Left colon (tissue), 2 donors: ENCODE measurements at regions not wholly inside any gene's neighbourhood (a gene's known extent, or its start where the extent isn't known, plus 50 kb on each side); places are given as distances from the start of the nearest gene placed in this dataset.
A peak's percentile ranks its signal among the peaks of the same experiment; 100 is the strongest.

Experiments used
- ATAC-seq: fragments of 200-7000 bp; cut with Tn5 transposase; one replicate; pipeline ENCODE4 v1.9.1; 2020; ENCODE audit warnings: mild to moderate bottlenecking, moderate library complexity
- DNase-seq, 2 donors: peaks; one replicate each; pipeline ENCODE4 v3.0.0-alpha.2; 2020
- intact Hi-C, 2 donors: fragments of 100-400 bp; cut with DNase I in 1 of 2; cut with micrococcal nuclease in 1 of 2; formaldehyde crosslinking; loops; one replicate each; pipeline versions ENCODE4 v1.11.2 to v1.14.0; 2022; cut with DNase I, micrococcal nuclease
- donor health status: DM: no; HTN: no; CAD: no.
- donor health status: DM: yes; HTN: yes; CAD: no.

GRCh38 chr14:34228650-34228976, 233.4 kb downstream of the SPTSSA start:
- DNase-seq = peak in 1 of 2 donors; percentile 36
- intact Hi-C loops = no loop called here
- peak; percentile 62 for ATAC-seq

DNA sequence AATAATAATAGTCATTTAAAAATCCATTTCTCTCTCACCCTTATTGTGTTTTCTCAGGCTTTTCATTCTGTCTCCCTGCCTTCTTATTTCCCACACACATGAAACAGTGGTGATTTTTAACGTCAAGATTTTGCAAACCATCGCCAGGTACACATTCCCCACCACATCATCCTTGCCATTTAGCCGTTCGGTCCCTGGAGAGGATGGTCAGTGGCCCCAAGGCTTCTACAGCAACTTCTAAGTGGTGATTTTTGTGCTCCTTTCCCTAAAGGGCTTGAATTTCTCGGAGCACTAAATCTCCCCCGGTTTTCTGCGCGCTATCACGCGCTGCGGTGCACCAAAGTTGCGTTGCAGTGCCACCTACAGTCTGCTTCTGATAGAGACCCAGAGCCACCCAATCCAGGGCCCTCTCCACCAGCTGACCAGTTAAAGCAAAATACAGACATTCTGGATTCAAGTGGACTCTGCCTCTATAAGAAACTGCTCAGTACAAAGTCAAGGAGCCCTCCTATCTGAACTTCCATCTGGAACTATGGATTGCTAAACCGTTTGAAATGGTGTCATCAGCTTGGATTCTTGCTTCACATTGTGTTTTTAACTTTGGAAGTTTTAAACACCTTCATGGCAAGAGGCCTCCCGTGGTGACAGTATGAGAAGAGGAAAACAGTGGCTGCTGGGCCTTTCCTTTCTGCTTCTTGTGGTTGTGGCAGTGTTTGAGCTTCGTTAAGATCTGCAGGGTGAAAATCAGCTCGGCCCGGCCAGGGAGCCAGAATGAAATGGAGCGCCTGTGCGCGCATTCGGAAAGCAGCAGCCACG, 234.0 kb downstream of the SPTSSA start:
- DNase-seq = peak; percentile 61 to 78
- peak; percentile 80 for ATAC-seq
- intact Hi-C loops = no loop called here

- no peak for DNase-seq
- no peak for ATAC-seq
- intact Hi-C loops = no loop called here
Observed at GRCh38 chr14:34224221-34224620, 237.8 kb downstream of the SPTSSA start.

- intact Hi-C loops = no loop called here
- no peak for DNase-seq
- no peak for ATAC-seq
Observed at GRCh38 chr14:34223373-34224148, 238.5 kb downstream of the SPTSSA start.

DNA sequence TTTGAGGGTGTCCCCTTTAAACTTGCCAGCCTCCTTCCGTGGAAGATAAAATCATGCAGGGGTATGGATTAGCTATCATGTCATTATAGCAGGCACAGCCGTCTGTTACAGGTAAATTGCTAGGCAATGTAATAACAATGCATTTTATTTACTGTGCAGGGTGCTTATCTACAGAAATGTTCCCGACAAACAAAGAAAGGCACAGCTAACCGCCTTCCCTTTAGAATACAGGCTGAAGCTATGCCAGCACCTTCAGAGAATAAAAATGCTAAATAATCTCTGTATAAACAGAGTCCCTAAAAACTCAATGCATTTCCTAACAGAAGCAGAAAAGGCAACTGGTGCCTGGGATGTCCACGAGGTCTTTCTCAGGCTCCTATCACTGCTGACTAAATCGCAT, 239.2 kb downstream of the SPTSSA start:
- intact Hi-C loops = no loop called here
- ATAC-seq (peak; percentile 74), DNase-seq (no peak)

GRCh38 chr14:34222122-34222521, 239.9 kb downstream of the SPTSSA start:
- DNase-seq = no peak
- intact Hi-C loops = no loop called here

GRCh38 chr14:34220921-34221320, 241.1 kb downstream of the SPTSSA start:
- intact Hi-C loops = no loop called here
- no peak for ATAC-seq
- no peak for DNase-seq

More at GRCh38 chr14:34222122-34222521, 239.9 kb downstream of the SPTSSA start:
- ATAC-seq = peak; percentile 42

GRCh38 chr14:34220378-34220706, 241.7 kb downstream of the SPTSSA start:
- intact Hi-C loops = no loop called here
- ATAC-seq (peak; percentile 75), DNase-seq (no peak)

GRCh38 chr14:34219661-34220377, 242.2 kb downstream of the SPTSSA start:
- intact Hi-C loops = no loop called here
- ATAC-seq = no peak

GRCh38 chr14:34218881-34219280, 243.2 kb downstream of the SPTSSA start:
- ATAC-seq (no peak), DNase-seq (no peak)
- intact Hi-C loops = no loop called here

More at GRCh38 chr14:34219661-34220377, 242.2 kb downstream of the SPTSSA start:
- no peak for DNase-seq

- intact Hi-C loops = no loop called here
Observed at GRCh38 chr14:34214961-34215360, 247.1 kb downstream of the SPTSSA start.

DNA sequence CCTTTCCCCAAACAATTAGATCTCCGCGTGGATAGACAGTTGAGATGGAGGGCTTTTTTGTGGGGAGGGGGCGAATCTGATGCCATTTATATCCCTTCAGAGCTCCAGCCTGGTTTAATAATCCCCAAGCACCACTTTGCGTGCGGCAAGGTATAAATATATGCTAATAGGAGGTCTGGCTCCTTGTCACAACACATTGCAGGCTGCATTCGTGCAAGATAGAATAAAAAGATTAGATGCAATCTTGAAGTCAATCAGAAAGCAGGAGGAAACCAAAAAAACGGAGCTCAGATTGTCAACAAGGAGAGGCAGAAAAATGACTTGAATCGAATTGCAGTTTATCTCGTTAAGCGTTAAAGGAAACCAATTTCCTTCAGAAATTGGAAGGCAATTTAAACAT, 248.7 kb downstream of the SPTSSA start:
- intact Hi-C loops = no loop called here
- ATAC-seq (no peak), DNase-seq (no peak)

More at GRCh38 chr14:34214961-34215360, 247.1 kb downstream of the SPTSSA start:
- no peak for DNase-seq
- ATAC-seq = no peak

GRCh38 chr14:34212172-34212929, 249.7 kb downstream of the SPTSSA start:
- ATAC-seq (no peak), DNase-seq (no peak)
- intact Hi-C loops = no loop called here

DNA sequence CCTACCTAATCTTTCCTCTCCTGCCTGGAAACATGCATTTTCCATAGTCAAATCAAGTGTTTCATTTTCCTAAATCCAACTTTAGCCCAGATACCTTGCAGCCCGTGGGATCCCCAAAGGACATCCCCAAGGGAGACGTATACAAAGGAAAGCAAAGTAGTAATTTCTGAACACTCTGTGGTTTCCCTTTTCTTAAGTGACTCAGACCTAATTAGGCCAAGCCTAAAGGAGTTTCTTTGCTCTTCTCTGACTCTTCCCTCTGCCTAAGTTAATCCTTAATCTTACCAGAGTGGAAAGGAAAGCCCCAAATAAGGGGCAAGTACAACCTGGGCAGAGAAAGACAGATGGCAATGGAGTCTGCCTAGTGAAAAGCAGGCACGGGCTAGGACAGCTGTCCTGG, 250.3 kb downstream of the SPTSSA start:
- DNase-seq (no peak), ATAC-seq (no peak)
- intact Hi-C loops = no loop called here

GRCh38 chr14:34208532-34208931, 253.5 kb downstream of the SPTSSA start:
- intact Hi-C loops = no loop called here
- ATAC-seq (no peak), DNase-seq (no peak)

- intact Hi-C loops = no loop called here
- DNase-seq (no peak), ATAC-seq (no peak)
Observed at GRCh38 chr14:34205799-34206198, 254.9 kb upstream of the EGLN3 start.

DNA sequence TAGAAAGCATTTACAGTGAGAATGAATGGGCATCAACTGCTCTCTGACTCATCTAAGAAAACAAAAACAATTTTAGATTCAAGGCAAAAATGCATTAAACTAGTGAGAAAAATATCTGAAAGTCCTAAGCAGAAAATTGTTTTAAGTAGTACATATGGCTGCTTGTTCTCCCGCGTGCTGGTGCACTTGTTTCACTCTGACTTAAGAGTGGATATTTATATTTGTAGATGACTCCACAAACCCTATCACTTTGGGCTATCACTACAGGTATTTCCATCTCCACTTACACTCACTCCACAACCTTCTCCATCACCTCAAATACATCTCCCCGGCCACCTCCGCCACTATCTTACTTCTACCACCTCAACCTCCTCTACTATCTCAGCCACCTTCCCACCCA, 253.9 kb upstream of the EGLN3 start:
- ATAC-seq (no peak), DNase-seq (no peak)
- intact Hi-C loops = no loop called here

DNA sequence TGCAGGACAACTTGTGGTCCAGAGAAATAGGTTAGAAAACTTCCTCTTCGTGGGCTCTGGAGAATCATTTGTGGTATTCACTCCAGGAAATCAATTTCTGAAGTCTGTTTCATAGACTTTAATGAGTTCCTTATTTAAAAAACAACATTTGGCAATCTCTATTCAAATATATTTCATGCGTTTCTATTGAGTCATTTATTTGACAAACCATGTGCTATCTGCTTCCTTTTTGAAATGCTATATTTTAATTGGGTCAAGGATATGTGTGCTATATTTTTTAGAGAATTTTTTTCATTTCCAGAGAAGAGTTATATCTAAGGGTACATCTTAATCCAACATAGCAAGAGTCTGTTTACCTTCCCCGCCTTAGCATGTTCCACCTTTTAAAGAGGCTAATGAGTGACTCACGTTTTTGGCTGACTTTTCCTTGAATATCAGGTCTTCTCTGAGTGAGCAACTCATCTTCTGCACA, 252.4 kb upstream of the EGLN3 start:
- DNase-seq = no peak
- no peak for ATAC-seq
- intact Hi-C loops = no loop called here
